Activated T-cell treated with anti-CD3 and anti-CD28 coated beads, Interleukin-2, amount 50 U/mL, for 4 hours (primary cell): ENCODE measurements at regions not wholly inside any gene's neighbourhood (a gene's known extent, or its start where the extent isn't known, plus 50 kb on each side); places are given as distances from the start of the nearest gene placed in this dataset.

ENCODE experiments used
- ATAC-seq, 2 donors: fragments of 200-7000 bp; cut with Tn5 transposase; one replicate each; pipeline ENCODE4 v1.10.0; 2021
- DNase-seq: peaks from one replicate; pipeline ENCODE4 v3.0.0-alpha.2; 2020
- H3K27me3 Mint-ChIP-seq: one replicate; pipeline ENCODE4 v1.8.0; 2021; ENCODE audit warnings: low read depth, mixed read lengths
- H3K36me3 Mint-ChIP-seq: one replicate; pipeline ENCODE4 v1.8.0; 2022; ENCODE audit warnings: mixed read lengths; ENCODE audit not compliant: insufficient read depth
- H3K4me1 Mint-ChIP-seq: one replicate; pipeline ENCODE4 v1.8.0; 2021; ENCODE audit warnings: low read depth, mixed read lengths
- H3K4me3 Mint-ChIP-seq: one replicate; pipeline ENCODE4 v1.8.0; 2021; ENCODE audit warnings: mild to moderate bottlenecking, moderate library complexity, mixed read lengths
- H3K9me3 Mint-ChIP-seq: one replicate; pipeline ENCODE4 v1.8.0; 2021; ENCODE audit warnings: mixed read lengths

- Mint-ChIP-seq H3K36me3 (no peaks in the 10 kb centered on the region), H3K4me3 (no peak overlapping the region), H3K27me3 (peaks cover 25% of the 10 kb centered on the region), H3K4me1 (no peaks in the 10 kb centered on the region), H3K9me3 (no peaks in the 10 kb centered on the region)
- no peak for ATAC-seq
- no peak for DNase-seq
These were observed 147.1 kb upstream of the RALGAPA2 start for GRCh38 chr20:20859510-20859909.

GRCh38 chr20:20856956-20857355 lies 144.5 kb upstream of the RALGAPA2 start:
- no peaks in the 10 kb centered on the region for H3K9me3 Mint-ChIP-seq
- DNase-seq = no peak
- peaks cover 25% of the 10 kb centered on the region for H3K27me3 Mint-ChIP-seq
- H3K4me1 Mint-ChIP-seq = no peaks in the 10 kb centered on the region
- H3K36me3 Mint-ChIP-seq = no peaks in the 10 kb centered on the region
- no peak for ATAC-seq
- no peak overlapping the region for H3K4me3 Mint-ChIP-seq

GRCh38 chr20:20856306-20856705 lies 143.9 kb upstream of the RALGAPA2 start:
- DNase-seq (no peak), ATAC-seq (no peak)
- no peak overlapping the region for H3K4me3 Mint-ChIP-seq
- peaks cover 25% of the 10 kb centered on the region for H3K27me3 Mint-ChIP-seq
- no peaks in the 10 kb centered on the region for H3K4me1 Mint-ChIP-seq
- H3K36me3 Mint-ChIP-seq = no peaks in the 10 kb centered on the region
- H3K9me3 Mint-ChIP-seq = no peaks in the 10 kb centered on the region

- H3K27me3 Mint-ChIP-seq = peaks cover 7% of the 10 kb centered on the region
- H3K4me3 Mint-ChIP-seq = no peak overlapping the region
- no peak for DNase-seq
- H3K36me3 Mint-ChIP-seq = no peaks in the 10 kb centered on the region
- no peaks in the 10 kb centered on the region for H3K4me1 Mint-ChIP-seq
- no peak for ATAC-seq
- H3K9me3 Mint-ChIP-seq = no peaks in the 10 kb centered on the region
These were observed 138.9 kb upstream of the RALGAPA2 start for GRCh38 chr20:20851385-20851784.

GRCh38 chr20:20850407-20850806 lies 138.0 kb upstream of the RALGAPA2 start:
- DNase-seq (no peak), ATAC-seq (no peak)
- Mint-ChIP-seq H3K36me3 (no peaks in the 10 kb centered on the region), H3K9me3 (no peaks in the 10 kb centered on the region), H3K4me1 (no peaks in the 10 kb centered on the region), H3K27me3 (peaks cover 7% of the 10 kb centered on the region), H3K4me3 (no peak overlapping the region)

GRCh38 chr20:20849161-20849560 lies 136.7 kb upstream of the RALGAPA2 start:
- H3K4me1 Mint-ChIP-seq = no peaks in the 10 kb centered on the region

GRCh38 chr20:20847814-20848213 lies 135.4 kb upstream of the RALGAPA2 start:
- Mint-ChIP-seq H3K4me1 (no peaks in the 10 kb centered on the region), H3K27me3 (peaks cover 7% of the 10 kb centered on the region), H3K4me3 (no peak overlapping the region), H3K36me3 (no peaks in the 10 kb centered on the region), H3K9me3 (no peaks in the 10 kb centered on the region)
- ATAC-seq = no peak
- no peak for DNase-seq

More at GRCh38 chr20:20849161-20849560, 136.7 kb upstream of the RALGAPA2 start:
- Mint-ChIP-seq H3K36me3 (no peaks in the 10 kb centered on the region), H3K4me3 (no peak overlapping the region), H3K27me3 (peaks cover 7% of the 10 kb centered on the region), H3K9me3 (no peaks in the 10 kb centered on the region)
- ATAC-seq = no peak
- DNase-seq = no peak

GRCh38 chr20:20843982-20844381 lies 131.5 kb upstream of the RALGAPA2 start:
- Mint-ChIP-seq H3K4me1 (no peaks in the 10 kb centered on the region), H3K4me3 (no peak overlapping the region), H3K36me3 (no peaks in the 10 kb centered on the region), H3K9me3 (no peaks in the 10 kb centered on the region), H3K27me3 (peaks cover 5% of the 10 kb centered on the region)
- no peak for DNase-seq
- no peak for ATAC-seq

- ATAC-seq (no peak), DNase-seq (no peak)
- Mint-ChIP-seq H3K36me3 (no peaks in the 10 kb centered on the region), H3K4me3 (no peak overlapping the region), H3K4me1 (no peaks in the 10 kb centered on the region), H3K27me3 (peaks cover 11% of the 10 kb centered on the region), H3K9me3 (no peaks in the 10 kb centered on the region)
These were observed 127.3 kb upstream of the RALGAPA2 start for GRCh38 chr20:20839771-20840170.

GRCh38 chr20:20837574-20838021 lies 125.2 kb upstream of the RALGAPA2 start:
- Mint-ChIP-seq H3K9me3 (no peaks in the 10 kb centered on the region), H3K4me3 (no peak overlapping the region), H3K27me3 (peaks cover 22% of the 10 kb centered on the region), H3K36me3 (no peaks in the 10 kb centered on the region), H3K4me1 (no peaks in the 10 kb centered on the region)
- DNase-seq = no peak
- no peak for ATAC-seq

- H3K36me3 Mint-ChIP-seq = no peaks in the 10 kb centered on the region
- DNase-seq (no peak), ATAC-seq (no peak)
- no peaks in the 10 kb centered on the region for H3K4me1 Mint-ChIP-seq
- H3K27me3 Mint-ChIP-seq = peaks cover 25% of the 10 kb centered on the region
- no peaks in the 10 kb centered on the region for H3K9me3 Mint-ChIP-seq
- H3K4me3 Mint-ChIP-seq = no peak overlapping the region
These were observed 124.4 kb upstream of the RALGAPA2 start for GRCh38 chr20:20836836-20837235.

- DNase-seq (no peak), ATAC-seq (no peak)
- Mint-ChIP-seq H3K27me3 (peaks cover 23% of the 10 kb centered on the region), H3K4me3 (no peak overlapping the region), H3K36me3 (no peaks in the 10 kb centered on the region), H3K4me1 (no peaks in the 10 kb centered on the region), H3K9me3 (no peaks in the 10 kb centered on the region)
These were observed 123.5 kb upstream of the RALGAPA2 start for GRCh38 chr20:20835897-20836296.

GRCh38 chr20:20834008-20834407 lies 121.6 kb upstream of the RALGAPA2 start:
- Mint-ChIP-seq H3K4me1 (no peaks in the 10 kb centered on the region), H3K36me3 (no peaks in the 10 kb centered on the region), H3K9me3 (no peaks in the 10 kb centered on the region), H3K27me3 (peaks cover 23% of the 10 kb centered on the region), H3K4me3 (no peak overlapping the region)
- ATAC-seq (no peak), DNase-seq (no peak)

- Mint-ChIP-seq H3K4me3 (no peak overlapping the region), H3K27me3 (peaks cover 18% of the 10 kb centered on the region), H3K36me3 (no peaks in the 10 kb centered on the region), H3K9me3 (no peaks in the 10 kb centered on the region), H3K4me1 (no peaks in the 10 kb centered on the region)
- ATAC-seq (no peak), DNase-seq (no peak)
These were observed 120.3 kb upstream of the RALGAPA2 start for GRCh38 chr20:20832715-20833114.

- Mint-ChIP-seq H3K27me3 (peaks cover 21% of the 10 kb centered on the region), H3K4me1 (no peaks in the 10 kb centered on the region), H3K9me3 (no peaks in the 10 kb centered on the region), H3K4me3 (no peak overlapping the region), H3K36me3 (no peaks in the 10 kb centered on the region)
- DNase-seq = no peak
- ATAC-seq = no peak
These were observed 119.3 kb upstream of the RALGAPA2 start for GRCh38 chr20:20831794-20832193.

- Mint-ChIP-seq H3K4me3 (no peak overlapping the region), H3K4me1 (no peaks in the 10 kb centered on the region), H3K27me3 (peaks cover 28% of the 10 kb centered on the region), H3K36me3 (no peaks in the 10 kb centered on the region), H3K9me3 (no peaks in the 10 kb centered on the region)
- DNase-seq = no peak
- no peak for ATAC-seq
These were observed 117.2 kb upstream of the RALGAPA2 start for GRCh38 chr20:20829681-20830080.
